GM18498 (cell line): ENCODE measurements at regions not wholly inside any gene's neighbourhood (a gene's known extent, or its start where the extent isn't known, plus 50 kb on each side); places are given as distances from the start of the nearest gene placed in this dataset.

Experiments
- ATAC-seq: cut with Tn5 transposase; IDR thresholded peaks from one replicate; pipeline ENCODE4 v1.9.1; 2021; ENCODE audit warnings: mild to moderate bottlenecking, moderate library complexity; ENCODE audit not compliant: unreplicated experiment

- ATAC-seq: no peak
Measured at GRCh38 chr6:41450581-41450980, 95.6 kb upstream of the FOXP4 start.

GRCh38 chr6:41451039-41451438 lies 95.1 kb upstream of the FOXP4 start:
- ATAC-seq: no peak

GRCh38 chr6:41451515-41452163 lies 94.5 kb upstream of the FOXP4 start:
- ATAC-seq: no peak

- no peak for ATAC-seq
Measured at GRCh38 chr6:41452763-41453162, 93.4 kb upstream of the FOXP4 start.

- no peak for ATAC-seq
Measured at GRCh38 chr6:41453244-41453643, 92.9 kb upstream of the FOXP4 start.

GRCh38 chr6:41454189-41454789 lies 91.9 kb upstream of the FOXP4 start:
- ATAC-seq: no peak

GRCh38 chr6:41455410-41455809 lies 90.8 kb upstream of the FOXP4 start:
- no peak for ATAC-seq

- ATAC-seq: no peak
Measured at GRCh38 chr6:41455818-41456217, 90.4 kb upstream of the FOXP4 start.

GRCh38 chr6:41457303-41457670 lies 88.9 kb upstream of the FOXP4 start:
- ATAC-seq: no peak

- no peak for ATAC-seq
Measured at GRCh38 chr6:41459738-41460137, 86.4 kb upstream of the FOXP4 start.

- no peak for ATAC-seq
Measured at GRCh38 chr6:41460742-41461336, 85.3 kb upstream of the FOXP4 start.

GRCh38 chr6:41462033-41462432 lies 84.1 kb upstream of the FOXP4 start:
- ATAC-seq: no peak

GRCh38 chr6:41463062-41463930 lies 82.9 kb upstream of the FOXP4 start:
- ATAC-seq: no peak

GRCh38 chr6:41464019-41464418 lies 82.2 kb upstream of the FOXP4 start:
- no peak for ATAC-seq

- no peak for ATAC-seq
Measured at GRCh38 chr6:41464481-41464880, 81.7 kb upstream of the FOXP4 start.

- no peak for ATAC-seq
Measured at GRCh38 chr6:41466437-41466990, 79.7 kb upstream of the FOXP4 start.

GRCh38 chr6:41467061-41467460 lies 79.1 kb upstream of the FOXP4 start:
- ATAC-seq: no peak

- ATAC-seq: no peak
Measured at GRCh38 chr6:41467627-41468404, 78.4 kb upstream of the FOXP4 start.

- ATAC-seq: no peak
Measured at GRCh38 chr6:41469156-41470028, 76.8 kb upstream of the FOXP4 start.

- ATAC-seq: no peak
Measured at GRCh38 chr6:41470029-41470330, 76.2 kb upstream of the FOXP4 start.
